GM21528 (cell line): ENCODE measurements at regions not wholly inside any gene's neighbourhood (a gene's known extent, or its start where the extent isn't known, plus 50 kb on each side); places are given as distances from the start of the nearest gene placed in this dataset.

ENCODE experiments used
- ATAC-seq: cut with Tn5 transposase; IDR thresholded peaks from one replicate; pipeline ENCODE4 v1.9.1; 2021; ENCODE audit warnings: mild to moderate bottlenecking, moderate library complexity; ENCODE audit not compliant: unreplicated experiment, low FRiP score

GRCh38 chr5:125034331-125034730 lies 287.9 kb upstream of the ZNF608 start:
- ATAC-seq, result no peak

GRCh38 chr5:125036494-125036893 lies 290.1 kb upstream of the ZNF608 start:
- no peak for ATAC-seq

- ATAC-seq, result no peak
These were observed 290.6 kb upstream of the ZNF608 start for GRCh38 chr5:125037020-125037419.

GRCh38 chr5:125037530-125037929 lies 291.1 kb upstream of the ZNF608 start:
- no peak for ATAC-seq

GRCh38 chr5:125038477-125038876 lies 292.0 kb upstream of the ZNF608 start:
- ATAC-seq, result no peak

GRCh38 chr5:125041798-125042197 lies 295.4 kb upstream of the ZNF608 start:
- ATAC-seq, result no peak

GRCh38 chr5:125042261-125042890 lies 295.9 kb upstream of the ZNF608 start:
- ATAC-seq, result no peak

- ATAC-seq, result no peak
These were observed 297.4 kb upstream of the ZNF608 start for GRCh38 chr5:125043781-125044391.

- no peak for ATAC-seq
These were observed 298.2 kb upstream of the ZNF608 start for GRCh38 chr5:125044491-125045282.

GRCh38 chr5:125045646-125046045 lies 299.2 kb upstream of the ZNF608 start:
- no peak for ATAC-seq

- ATAC-seq, result no peak
These were observed 300.4 kb upstream of the ZNF608 start for GRCh38 chr5:125046838-125047237.

GRCh38 chr5:125047871-125048270 lies 301.4 kb upstream of the ZNF608 start:
- ATAC-seq, result no peak

GRCh38 chr5:125049721-125050702 lies 303.6 kb upstream of the ZNF608 start:
- no peak for ATAC-seq

- no peak for ATAC-seq
These were observed 304.5 kb upstream of the ZNF608 start for GRCh38 chr5:125050926-125051325.

GRCh38 chr5:125052584-125052983 lies 306.1 kb upstream of the ZNF608 start:
- ATAC-seq, result no peak

GRCh38 chr5:125053179-125053578 lies 306.7 kb upstream of the ZNF608 start:
- no peak for ATAC-seq

- no peak for ATAC-seq
These were observed 307.7 kb upstream of the ZNF608 start for GRCh38 chr5:125054146-125054545.

- ATAC-seq, result no peak
These were observed 310.4 kb upstream of the ZNF608 start for GRCh38 chr5:125056671-125057485.

GRCh38 chr5:125057912-125058826 lies 311.7 kb upstream of the ZNF608 start:
- ATAC-seq, result no peak
